GM12878 (cell line): ENCODE measurements at regions not wholly inside any gene's neighbourhood (a gene's known extent, or its start where the extent isn't known, plus 50 kb on each side); places are given as distances from the start of the nearest gene placed in this dataset.

Experiments used
- ATAC-seq: fragments of 200-7000 bp; cut with Tn5 transposase; 3 replicates; pipeline ENCODE4 v1.9.1; 2020; ENCODE audit warnings: mild to moderate bottlenecking, moderate library complexity
- BruUV-seq: library from RNA; stranded (reverse); fragments of 400-500 nt; replicated peaks from 2 replicates; lab custom pipeline; 2021; lab: Mats Ljungman, UMichigan
- CTCF ChIA-PET: fragments of 300-600 bp; sonication (Branson Sonifier 250); formaldehyde crosslinking; extraction: SDS; loops from one replicate; lab custom pipeline; 2021; ENCODE audit warnings: inconsistent platforms; lab: Yijun Ruan, JAX
- POLR2A ChIA-PET: fragments of 350-600 bp; formaldehyde crosslinking; extraction: SDS; loops from one replicate; lab custom pipeline; 2021; ENCODE audit warnings: inconsistent platforms; lab: Charles Lee
- RAD21 ChIA-PET: fragments of 300-600 bp; sonication (Branson Sonifier 250); formaldehyde crosslinking; loops from one replicate; lab custom pipeline; 2023; ENCODE audit warnings: antibody characterized with exemption; ENCODE audit not compliant: unreplicated experiment; lab: Charles Lee
- SMC1A ChIA-PET: fragments of 300-600 bp; sonication (Branson Sonifier 250); formaldehyde crosslinking; loops from one replicate; lab custom pipeline; 2023; ENCODE audit not compliant: unreplicated experiment, uncharacterized antibody; lab: Charles Lee
- DNase-seq: peaks from one replicate; pipeline ENCODE4 v3.0.0-alpha.2; 2011; ENCODE audit warnings: low read depth, low spot score
- FAIRE-seq: peaks from 3 replicates; lab custom pipeline; 2011; peaks lifted over from hg19 to GRCh38; lab: Jason Lieb, UNC
- H2AFZ ChIP-seq: 2 replicates; pipeline ENCODE4 v1.6.0; 2011; ENCODE audit warnings: low read depth, low read length, control low read depth; ENCODE audit not compliant: control insufficient read depth
- H3K27ac ChIP-seq: 2 replicates; pipeline ENCODE4 v1.5.1; 2011; ENCODE audit warnings: control low read depth; ENCODE audit not compliant: control insufficient read depth, insufficient read depth
- H3K27me3 ChIP-seq, 2 experiments: replicated peaks in 1 of 2; 2 replicates each; pipeline versions ENCODE4 v1.6.0 to v1.6.1; 2011; ENCODE audit warnings: low read length in 1 of 2; ENCODE audit not compliant: control insufficient read depth in 2 of 2, insufficient read depth in 2 of 2
- H3K36me3 ChIP-seq, 2 experiments: 2 replicates each; pipeline ENCODE4 v1.5.1; 2011; ENCODE audit warnings: low read length in 1 of 2; ENCODE audit not compliant: control insufficient read depth in 2 of 2, insufficient read depth in 2 of 2
- H3K4me1 ChIP-seq: 2 replicates; pipeline ENCODE4 v1.6.1; 2011; ENCODE audit warnings: mild to moderate bottlenecking, low read length, moderate library complexity, mixed read lengths; ENCODE audit not compliant: control insufficient read depth, insufficient read depth
- H3K4me2 ChIP-seq: 2 replicates; pipeline ENCODE4 v1.6.0; 2011; ENCODE audit warnings: control low read depth; ENCODE audit not compliant: control insufficient read depth, insufficient read depth
- H3K4me3 ChIP-seq: fragments of 200-600 bp; sonication (generic); 2 replicates; pipeline ENCODE4 v1.5.1; 2016
- H3K79me2 ChIP-seq: 2 replicates; pipeline ENCODE4 v1.6.0; 2011; ENCODE audit warnings: low read length; ENCODE audit not compliant: control insufficient read depth, insufficient read depth
- H3K9ac ChIP-seq: 2 replicates; pipeline ENCODE4 v1.8.0; 2011; ENCODE audit warnings: low read length, control low read depth, mixed read lengths; ENCODE audit not compliant: control insufficient read depth, insufficient read depth
- H3K9me3 ChIP-seq: replicated peaks from 3 replicates; pipeline ENCODE4 v1.5.1; 2011; ENCODE audit warnings: mild to moderate bottlenecking, low read length; ENCODE audit not compliant: control insufficient read depth, insufficient read depth
- H4K20me1 ChIP-seq: 2 replicates; pipeline ENCODE4 v1.6.0; 2011; ENCODE audit not compliant: control insufficient read depth, insufficient read depth
- BCL3 ChIP-seq: IDR thresholded peaks from 2 replicates; pipeline ENCODE4 v1.6.1; 2011; ENCODE audit warnings: borderline replicate concordance, low read depth, mild to moderate bottlenecking, moderate library complexity, low read length; ENCODE audit not compliant: insufficient read depth, poor library complexity, severe bottlenecking
- BHLHE40 ChIP-seq, 2 experiments: fragments of 450-650 bp in 1 of 2; IDR thresholded peaks; 2 replicates each; pipeline ENCODE4 v1.6.1; 2011 to 2017; ENCODE audit warnings: low read depth in 2 of 2, borderline replicate concordance in 1 of 2, improper control_type of control experiment in 1 of 2, low read length in 1 of 2, mild to moderate bottlenecking in 1 of 2
- CHD1 ChIP-seq: IDR thresholded peaks from 2 replicates; pipeline ENCODE4 v1.6.1; 2012; ENCODE audit warnings: low read depth, low read length, improper control_type of control experiment
- HCFC1 ChIP-seq: fragments of 150-350 bp; IDR thresholded peaks from 2 replicates; pipeline ENCODE4 v1.6.1; 2014; ENCODE audit warnings: low read length
- HDAC6 ChIP-seq: fragments of 200-600 bp; sonication (generic); IDR thresholded peaks from one replicate; pipeline ENCODE4 v1.8.0; 2017; ENCODE audit warnings: antibody characterized with exemption; ENCODE audit not compliant: unreplicated experiment
- HSF1 ChIP-seq: fragments of 150-350 bp; IDR thresholded peaks from 2 replicates; pipeline ENCODE4 v1.6.1; 2014; ENCODE audit warnings: mild to moderate bottlenecking, low read depth, low read length
- IKZF1 ChIP-seq: fragments of 450-650 bp; conservative IDR thresholded peaks from 2 replicates; pipeline ENCODE4 v1.6.1; 2017; ENCODE audit warnings: antibody characterized with exemption, mild to moderate bottlenecking
- IKZF2 ChIP-seq, 2 experiments: fragments of 450-650 bp; IDR thresholded peaks; 2 replicates each; pipeline ENCODE4 v1.6.1; 2017; ENCODE audit warnings: mild to moderate bottlenecking in 2 of 2, moderate library complexity in 2 of 2
- KAT2A ChIP-seq: conservative IDR thresholded peaks from 2 replicates; pipeline ENCODE4 v1.6.1; 2011; ENCODE audit warnings: low read depth, low read length; ENCODE audit not compliant: control insufficient read depth
- MLLT1 ChIP-seq: fragments of 450-650 bp; IDR thresholded peaks from 2 replicates; pipeline ENCODE4 v1.6.1; 2016; ENCODE audit warnings: mild to moderate bottlenecking
- PAX5 ChIP-seq: IDR thresholded peaks from 2 replicates; pipeline ENCODE4 v1.6.1; 2011; ENCODE audit warnings: low read depth, low read length, borderline replicate concordance
- POU2F2 ChIP-seq: IDR thresholded peaks from 3 replicates; pipeline ENCODE4 v1.6.1; 2011; ENCODE audit warnings: low read depth, mild to moderate bottlenecking, low read length, borderline replicate concordance
- RAD21 ChIP-seq: IDR thresholded peaks from 2 replicates; pipeline ENCODE4 v1.6.1; 2011; ENCODE audit warnings: mild to moderate bottlenecking, low read depth, low read length, moderate library complexity; ENCODE audit not compliant: insufficient read depth
- SKIL ChIP-seq: fragments of 450-650 bp; IDR thresholded peaks from 2 replicates; pipeline ENCODE4 v1.6.1; 2017; ENCODE audit warnings: mild to moderate bottlenecking, low read depth, inconsistent platforms; ENCODE audit not compliant: poor library complexity, severe bottlenecking
- WGBS: methylation state at CpG from one replicate; pipeline ENCODE4 v1.1.6; 2016; ENCODE audit warnings: low lambda C conversion rate; ENCODE audit not compliant: insufficient replicate concordance, insufficient coverage; ENCODE audit errors: missing lambda C conversion rate; 5-methylcytosine and 5-hydroxymethylcytosine counted together
- in situ Hi-C: fragments of 300-500 bp; cut with MboI; formaldehyde crosslinking; loops from 9 replicates; pipeline ENCODE4 v1.14.3; 2018; ENCODE audit warnings: mixed read lengths
- intact Hi-C: fragments of 100-400 bp; cut with micrococcal nuclease; formaldehyde crosslinking; loops from one replicate; pipeline ENCODE4 v1.14.2; 2022; ENCODE audit not compliant: unreplicated experiment

- TF ChIP-seq SKIL, result no peak
- no peak for TF ChIP-seq PAX5
- no peak for TF ChIP-seq IKZF1
- no peak for TF ChIP-seq BCL3
- TF ChIP-seq POU2F2, result no peak
- TF ChIP-seq RAD21, result no peak
Measured at GRCh38 chr3:72390841-72391240, 457.4 kb downstream of the SHQ1 start (continued).

GRCh38 chr3:72388644-72389043 is 459.6 kb downstream of the SHQ1 start:
- CTCF ChIA-PET, result no interaction called here
- no peak overlapping the region for H2AFZ ChIP-seq
- POLR2A ChIA-PET, result no interaction called here
- no peak overlapping the region for H3K4me2 ChIP-seq
- 0 out of 4 replicates have a peak, but pooled peaks cover 0 to 1% of the 10 kb centered on the region in 2 experiments for H3K36me3 ChIP-seq
- no peak overlapping the region for H3K4me3 ChIP-seq
- no peaks in the 10 kb centered on the region for H3K27me3 ChIP-seq
- WGBS, result 93% methylated on average over 2 of the region's 2 CpGs
- DNase-seq (no peak), FAIRE-seq (no peak), ATAC-seq (no peak)
- no peak overlapping the region for H3K9ac ChIP-seq
- no peaks in the 10 kb centered on the region for H3K9me3 ChIP-seq
- RAD21 ChIA-PET, result no interaction called here
- H3K27ac ChIP-seq, result no peak overlapping the region
- no TSS peak for BruUV-seq
- SMC1A ChIA-PET, result interaction anchor here (1.0 kb wide), 1 partner anchor 15 kb away, joined by 3 read pairs; no protein-coding TSS in a partner anchor
- H3K4me1 ChIP-seq, result peaks cover 5% of the 10 kb centered on the region; the same call in 1 of the 2 replicates
- in situ Hi-C loops, result no loop called here
- peaks cover 8% of the 10 kb centered on the region; the same call in 1 of the 2 replicates for H4K20me1 ChIP-seq
- H3K79me2 ChIP-seq, result peaks cover 30% of the 10 kb centered on the region
- intact Hi-C loops, result no loop called here
- no peak for TF ChIP-seq MLLT1
- no peak for TF ChIP-seq IKZF2 (IDR thresholded peaks at IDR 0.05)
- no peak for TF ChIP-seq HDAC6
- TF ChIP-seq KAT2A, result no peak
- no peak for TF ChIP-seq BHLHE40 (IDR thresholded peaks at IDR 0.05; ENCODE audit: borderline replicate concordance in 1 of 2, low read depth in 2 of 2, low read length in 1 of 2)
- TF ChIP-seq HCFC1, result no peak
- no peak for TF ChIP-seq HSF1
- TF ChIP-seq SKIL, result no peak
- TF ChIP-seq CHD1, result no peak
- no peak for TF ChIP-seq POU2F2
